DMS53 treated with DMSO at 0.1 percent for 48 hours (cell line): ENCODE measurements at regions not wholly inside any gene's neighbourhood (a gene's known extent, or its start where the extent isn't known, plus 50 kb on each side); places are given as distances from the start of the nearest gene placed in this dataset.
"Not testable (repeated sequence)": the region's sequence is repeated elsewhere in the genome, so short reads cannot be mapped to it uniquely, and the experiment has no call there.

Source experiments
- DNase-seq: peaks from one replicate; lab custom pipeline; 2025; ENCODE audit not compliant: unreplicated experiment; lab: John Stamatoyannopoulos, UW

- no peak for DNase-seq
Observed at GRCh38 chr5:39531306-39531705, 106.5 kb upstream of the DAB2 start.

- peak; percentile 24 for DNase-seq
Observed at GRCh38 chr5:39526914-39527477, 102.2 kb upstream of the DAB2 start.

- not testable (repeated sequence) for DNase-seq
Observed at GRCh38 chr5:39525781-39526180, 101.0 kb upstream of the DAB2 start.

- no peak for DNase-seq
Observed at GRCh38 chr5:39525271-39525670, 100.5 kb upstream of the DAB2 start.

GRCh38 chr5:39523821-39524220 lies 99.0 kb upstream of the DAB2 start:
- no peak for DNase-seq

GRCh38 chr5:39521940-39522590 lies 97.3 kb upstream of the DAB2 start:
- no peak for DNase-seq

- DNase-seq = no peak
Observed at GRCh38 chr5:39521098-39521860, 96.5 kb upstream of the DAB2 start.

DNA sequence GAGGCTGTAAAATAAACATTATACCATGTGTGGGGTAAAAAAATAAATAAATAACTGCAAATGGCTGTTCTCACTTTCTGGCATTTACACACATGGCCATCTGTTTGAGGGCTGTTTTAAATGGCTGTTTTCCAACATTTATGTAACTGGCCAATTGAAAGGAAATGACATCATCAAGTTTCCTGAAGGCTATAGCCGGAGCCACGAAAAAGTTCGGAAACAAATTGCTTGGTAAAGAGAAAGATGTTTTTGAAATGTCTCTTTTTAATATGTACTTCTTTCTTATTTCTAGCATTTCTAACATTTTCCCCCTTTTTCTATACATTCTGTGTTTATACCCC lies 95.4 kb upstream of the DAB2 start:
- no peak for DNase-seq

- DNase-seq = no peak
Observed at GRCh38 chr5:39519566-39520231, 94.9 kb upstream of the DAB2 start.

DNA sequence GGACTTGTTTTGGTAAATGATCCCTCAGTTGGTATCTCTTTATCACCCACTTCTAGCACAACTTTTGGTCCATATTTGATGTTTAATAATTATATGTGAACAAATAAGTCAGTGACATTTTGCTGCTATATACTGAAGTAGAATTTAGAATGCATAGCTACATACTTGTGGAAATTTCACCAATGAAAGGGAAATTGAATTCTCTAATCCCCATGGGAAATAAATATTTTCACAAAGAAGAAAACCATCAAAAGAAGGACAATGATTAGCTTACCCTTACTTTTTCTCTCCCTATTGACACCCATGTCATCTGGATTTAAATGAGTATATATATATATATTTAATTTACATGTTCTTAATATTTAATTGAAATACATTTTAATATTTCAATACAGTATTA lies 94.3 kb upstream of the DAB2 start:
- no peak for DNase-seq

DNA sequence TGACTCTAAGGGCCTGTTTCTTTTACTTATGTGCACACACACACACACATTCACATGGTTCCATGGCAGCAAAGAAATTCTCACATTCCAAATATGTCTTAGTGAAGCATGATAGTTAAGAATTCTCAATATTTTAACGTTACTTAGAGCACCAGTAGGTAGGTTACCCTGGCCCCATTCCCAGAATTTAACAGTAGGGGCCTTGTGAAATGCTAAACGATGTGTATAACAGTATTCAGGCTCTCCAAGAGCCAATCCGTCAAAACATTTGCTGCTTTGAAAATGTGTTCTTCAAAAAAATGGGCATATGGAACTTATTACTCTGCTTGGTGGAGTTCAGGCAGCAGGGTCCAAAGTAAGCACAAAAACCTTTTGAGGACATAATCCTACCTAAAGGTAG lies 93.7 kb upstream of the DAB2 start:
- no peak for DNase-seq

- no peak for DNase-seq
Observed at GRCh38 chr5:39517800-39518199, 93.0 kb upstream of the DAB2 start.

- no peak for DNase-seq
Observed at GRCh38 chr5:39515881-39516280, 91.1 kb upstream of the DAB2 start.

GRCh38 chr5:39513236-39513635 lies 88.5 kb upstream of the DAB2 start:
- peak; percentile 30 for DNase-seq

- DNase-seq = no peak
Observed at GRCh38 chr5:39506211-39506610, 81.4 kb upstream of the DAB2 start.

DNA sequence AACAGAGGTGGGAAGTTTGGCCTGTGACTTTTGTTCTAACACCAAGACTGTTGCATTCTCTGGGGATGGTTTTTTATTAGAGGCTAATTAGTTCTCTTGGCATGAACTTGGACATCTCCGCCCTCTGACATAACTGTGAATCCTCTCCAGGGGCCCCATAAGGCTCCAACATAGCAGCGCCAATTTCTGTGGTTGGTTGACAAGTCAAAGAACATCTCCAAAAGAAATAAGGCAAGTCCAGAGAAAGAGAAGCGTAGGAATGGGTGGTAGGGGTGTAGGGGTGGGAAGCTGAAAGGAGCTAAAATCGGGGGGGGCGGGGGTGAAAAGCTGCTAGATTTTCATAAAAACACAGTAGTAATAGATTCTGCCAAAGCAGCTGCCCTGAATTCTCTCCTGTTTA lies 81.0 kb upstream of the DAB2 start:
- no peak for DNase-seq

GRCh38 chr5:39505363-39505762 lies 80.6 kb upstream of the DAB2 start:
- no peak for DNase-seq

GRCh38 chr5:39503155-39503554 lies 78.4 kb upstream of the DAB2 start:
- DNase-seq = no peak

DNA sequence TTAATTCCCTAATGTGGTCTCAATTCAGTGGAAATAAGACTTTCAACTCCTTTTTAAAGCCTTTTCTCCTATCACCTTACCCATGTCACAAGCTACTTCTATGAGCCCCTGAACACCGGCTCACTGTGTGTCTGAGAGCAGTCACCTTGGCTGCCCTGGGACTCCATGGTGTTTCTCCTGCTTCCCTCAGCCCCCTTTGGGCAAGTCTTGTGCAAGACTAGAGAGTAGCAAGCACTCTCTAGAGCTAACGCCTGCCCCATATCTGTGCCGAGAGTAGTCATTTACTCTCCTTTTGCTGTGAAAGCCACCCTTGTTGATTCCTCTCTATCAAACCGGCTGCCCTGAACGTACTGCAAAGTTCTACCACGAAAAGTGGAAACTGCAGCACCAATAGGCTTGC lies 77.9 kb upstream of the DAB2 start:
- no peak for DNase-seq

- DNase-seq = no peak
Observed at GRCh38 chr5:39501397-39501796, 76.6 kb upstream of the DAB2 start.

- no peak for DNase-seq
Observed at GRCh38 chr5:39500551-39501175, 75.9 kb upstream of the DAB2 start.
